Cardiac fibroblast (primary cell): ENCODE measurements at regions not wholly inside any gene's neighbourhood (a gene's known extent, or its start where the extent isn't known, plus 50 kb on each side); places are given as distances from the start of the nearest gene placed in this dataset.
"Not testable (repeated sequence)": the region's sequence is repeated elsewhere in the genome, so short reads cannot be mapped to it uniquely, and the experiment has no call there.

ENCODE experiments used
- DNase-seq, 2 donors: peaks; one replicate each; pipeline versions ENCODE4 v3.0.0 to v3.0.0-alpha.2; 2010; ENCODE audit warnings: low read depth in 2 of 2
- H3K4me3 ChIP-seq, 2 donors: replicated peaks in 1 of 2; 1 replicate in 1 of 2; 2 replicates in 1 of 2; pipeline ENCODE4 v1.5.1; 2011; ENCODE audit warnings: low read depth in 2 of 2, low read length in 2 of 2, mild to moderate bottlenecking in 2 of 2, moderate library complexity in 1 of 2
- TF ChIP-seq, protein P1 (sequence below): IDR thresholded peaks from one replicate; pipeline ENCODE4 v1.5.1; 2011; ENCODE audit warnings: low read depth, mild to moderate bottlenecking, low read length, inconsistent platforms

DNA sequence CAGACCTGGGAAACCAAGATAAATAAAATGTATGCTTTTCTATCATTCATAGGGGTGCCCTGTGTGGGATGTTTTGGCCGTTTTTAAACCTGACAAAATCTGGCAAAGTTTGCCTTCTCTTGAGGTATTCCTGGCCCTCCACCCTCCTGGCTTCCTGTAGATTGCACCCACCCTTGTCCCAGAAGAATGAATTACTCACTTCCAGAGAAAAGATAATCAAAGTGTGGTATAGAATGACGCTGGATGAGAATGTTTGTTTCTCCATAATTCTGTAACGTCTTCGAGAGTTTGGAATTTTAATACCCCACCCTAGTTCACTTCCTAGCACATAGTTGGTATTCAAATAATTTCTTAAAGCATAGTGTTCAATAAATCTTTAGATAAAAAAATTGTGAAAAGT, 519.7 kb upstream of the PFKP start:
- DNase-seq: no peak
- H3K4me3 ChIP-seq: no peak overlapping the region
- TF ChIP-seq, protein P1, sequence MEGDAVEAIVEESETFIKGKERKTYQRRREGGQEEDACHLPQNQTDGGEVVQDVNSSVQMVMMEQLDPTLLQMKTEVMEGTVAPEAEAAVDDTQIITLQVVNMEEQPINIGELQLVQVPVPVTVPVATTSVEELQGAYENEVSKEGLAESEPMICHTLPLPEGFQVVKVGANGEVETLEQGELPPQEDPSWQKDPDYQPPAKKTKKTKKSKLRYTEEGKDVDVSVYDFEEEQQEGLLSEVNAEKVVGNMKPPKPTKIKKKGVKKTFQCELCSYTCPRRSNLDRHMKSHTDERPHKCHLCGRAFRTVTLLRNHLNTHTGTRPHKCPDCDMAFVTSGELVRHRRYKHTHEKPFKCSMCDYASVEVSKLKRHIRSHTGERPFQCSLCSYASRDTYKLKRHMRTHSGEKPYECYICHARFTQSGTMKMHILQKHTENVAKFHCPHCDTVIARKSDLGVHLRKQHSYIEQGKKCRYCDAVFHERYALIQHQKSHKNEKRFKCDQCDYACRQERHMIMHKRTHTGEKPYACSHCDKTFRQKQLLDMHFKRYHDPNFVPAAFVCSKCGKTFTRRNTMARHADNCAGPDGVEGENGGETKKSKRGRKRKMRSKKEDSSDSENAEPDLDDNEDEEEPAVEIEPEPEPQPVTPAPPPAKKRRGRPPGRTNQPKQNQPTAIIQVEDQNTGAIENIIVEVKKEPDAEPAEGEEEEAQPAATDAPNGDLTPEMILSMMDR: no peak

- not testable (repeated sequence) for H3K4me3 ChIP-seq, DNase-seq
These were observed 520.5 kb upstream of the PFKP start for GRCh38 chr10:2546894-2547293.

- DNase-seq: no peak
- TF ChIP-seq, protein P1: no peak
- H3K4me3 ChIP-seq: no peak overlapping the region
These were observed 523.4 kb upstream of the PFKP start for GRCh38 chr10:2543974-2544373.

GRCh38 chr10:2543142-2543886, 524.0 kb upstream of the PFKP start:
- H3K4me3 ChIP-seq: no peak overlapping the region
- TF ChIP-seq, protein P1: no peak
- DNase-seq: no peak

DNA sequence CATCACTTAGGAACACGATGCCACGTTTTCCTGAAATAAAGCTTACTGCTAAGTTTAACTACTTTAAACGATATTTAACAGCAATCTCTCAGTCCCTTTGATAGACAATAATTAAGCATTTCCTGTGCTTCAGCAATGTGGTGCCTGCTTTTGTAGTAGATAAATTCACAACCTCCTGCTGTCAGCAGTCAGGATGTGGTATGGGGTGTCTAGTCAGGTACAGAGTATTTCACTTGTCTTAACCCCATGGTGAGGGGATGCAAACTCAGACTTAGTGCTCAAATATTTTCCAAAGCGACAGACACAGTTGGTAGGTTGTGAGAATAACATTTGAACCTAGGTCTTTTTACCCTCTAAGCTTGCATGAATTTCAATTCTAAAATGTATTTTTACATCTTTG, 526.2 kb upstream of the PFKP start:
- TF ChIP-seq, protein P1: no peak
- no peak overlapping the region for H3K4me3 ChIP-seq
- DNase-seq: no peak

GRCh38 chr10:2529945-2530344, 537.4 kb upstream of the PFKP start:
- DNase-seq: no peak
- TF ChIP-seq, protein P1: no peak
- H3K4me3 ChIP-seq: no peak overlapping the region

DNA sequence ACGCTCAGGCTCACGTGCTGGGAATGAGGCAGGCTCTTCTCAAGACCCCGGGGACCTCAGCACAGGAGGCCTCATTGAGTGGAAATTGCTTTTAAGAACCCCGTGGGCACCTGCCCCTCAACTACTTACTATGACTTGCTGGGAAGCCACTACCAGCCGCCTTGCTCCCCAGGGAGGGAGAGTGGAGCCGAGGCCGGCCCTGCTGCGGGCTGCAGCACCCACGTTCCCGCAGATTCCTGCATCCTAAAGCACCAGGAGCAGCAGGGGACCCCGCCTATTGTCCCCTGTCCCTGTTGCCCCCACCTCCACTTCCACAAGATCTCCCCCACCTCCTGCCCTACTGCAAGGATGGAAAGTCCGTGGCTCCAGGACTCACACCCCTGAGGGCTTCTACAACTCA, 541.6 kb upstream of the PFKP start:
- DNase-seq: no peak
- TF ChIP-seq, protein P1: no peak
- H3K4me3 ChIP-seq: no peak overlapping the region
